ENCODE measurements at regions not wholly inside any gene's neighbourhood (a gene's known extent, or its start where the extent isn't known, plus 50 kb on each side); places are given as distances from the start of the nearest gene placed in this dataset.

DNA sequence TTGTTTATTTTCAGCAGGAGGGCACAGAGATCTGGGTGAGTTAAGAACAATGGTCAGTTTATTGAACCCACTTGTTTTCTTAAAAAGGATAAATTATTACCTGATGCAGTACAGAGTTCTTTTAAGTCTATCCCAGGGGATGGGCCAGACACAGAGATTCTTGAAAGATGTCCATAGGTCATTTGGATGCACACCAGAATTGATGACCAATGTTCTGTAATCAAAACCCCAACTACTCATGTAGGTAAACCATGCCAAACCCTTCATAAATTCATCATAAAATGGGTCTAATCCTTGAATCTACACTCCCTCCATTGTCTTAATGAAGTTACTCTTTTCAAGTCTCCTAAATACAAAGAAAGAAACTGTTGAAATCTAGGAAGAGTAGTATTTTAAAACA, 273.0 kb upstream of the COL8A1 start:
- Histone ChIP-seq H3K4ac (ENCODE audit: low read depth, low read length) (no peak overlapping the region), H4K5ac (ENCODE audit: insufficient read length, low read depth, low read length) (no peak overlapping the region), H3K27ac (ENCODE audit: insufficient read length, low read depth, low read length) (no peak overlapping the region), H4K91ac (ENCODE audit: insufficient read length, low read depth, low read length) (no peak overlapping the region), H3K79me1 (ENCODE audit: insufficient read depth, low read depth, low read length, poor library complexity, severe bottlenecking) (no peaks in the 10 kb centered on the region), H3K56ac (ENCODE audit: insufficient read length, low read depth, low read length) (no peak overlapping the region), H3K4me2 (ENCODE audit: insufficient read depth, insufficient read length, low read length) (no peak overlapping the region), H3K23me2 (ENCODE audit: insufficient read length, low read depth, low read length, poor library complexity, severe bottlenecking) (no peaks in the 10 kb centered on the region), H2AFZ (ENCODE audit: low read length) (no peak overlapping the region), H2BK12ac (ENCODE audit: insufficient read length, low read depth, low read length) (no peak overlapping the region), H2BK15ac (ENCODE audit: low read depth, low read length) (no peak overlapping the region), H2AK5ac (ENCODE audit: insufficient read length, low read length) (no peak overlapping the region), H3K27me3 (ENCODE audit: insufficient read depth, low read length) (no peaks in the 10 kb centered on the region), H2BK20ac (ENCODE audit: low read depth, low read length, poor library complexity, severe bottlenecking) (no peak overlapping the region), H3K79me2 (ENCODE audit: insufficient read depth, low read length) (no peaks in the 10 kb centered on the region), H2BK120ac (ENCODE audit: low read depth, low read length, poor library complexity, severe bottlenecking) (no peak overlapping the region), H4K8ac (replicated peaks; ENCODE audit: insufficient read length, low read depth, low read length) (no peak overlapping the region), H3K4me1 (ENCODE audit: insufficient read depth, low read length) (no peaks in the 10 kb centered on the region), H3K18ac (ENCODE audit: insufficient read length, low read depth, low read length) (no peak overlapping the region), H3K14ac (ENCODE audit: insufficient read depth, low read length) (no peak overlapping the region), H3K23ac (ENCODE audit: insufficient read length, low read depth, low read length) (no peak overlapping the region), H4K20me1 (ENCODE audit: control insufficient read depth, insufficient read depth, insufficient read length) (no peaks in the 10 kb centered on the region), H3K9me3 (ENCODE audit: control insufficient read depth, low read depth, low read length) (no peaks in the 10 kb centered on the region), H3K9ac (ENCODE audit: extremely low read depth, insufficient read length, low read length) (no peak overlapping the region), H3T11ph (ENCODE audit: low read length) (no peak overlapping the region), H2BK5ac (ENCODE audit: insufficient read length, low read length) (no peak overlapping the region)
- no peak for DNase-seq
- no peak overlapping the region for H3K27ac Mint-ChIP-seq
- no peaks in the 10 kb centered on the region for H3K27me3 Mint-ChIP-seq (ENCODE audit: low read depth)
- H3K4me3 Mint-ChIP-seq, result no peak overlapping the region
- no peaks in the 10 kb centered on the region for H3K36me3 Mint-ChIP-seq (ENCODE audit: insufficient read depth in 1 of 3, low read depth in 3 of 3)
- H3K9me3 Mint-ChIP-seq, result no peaks in the 10 kb centered on the region
- TF ChIP-seq, protein P1, sequence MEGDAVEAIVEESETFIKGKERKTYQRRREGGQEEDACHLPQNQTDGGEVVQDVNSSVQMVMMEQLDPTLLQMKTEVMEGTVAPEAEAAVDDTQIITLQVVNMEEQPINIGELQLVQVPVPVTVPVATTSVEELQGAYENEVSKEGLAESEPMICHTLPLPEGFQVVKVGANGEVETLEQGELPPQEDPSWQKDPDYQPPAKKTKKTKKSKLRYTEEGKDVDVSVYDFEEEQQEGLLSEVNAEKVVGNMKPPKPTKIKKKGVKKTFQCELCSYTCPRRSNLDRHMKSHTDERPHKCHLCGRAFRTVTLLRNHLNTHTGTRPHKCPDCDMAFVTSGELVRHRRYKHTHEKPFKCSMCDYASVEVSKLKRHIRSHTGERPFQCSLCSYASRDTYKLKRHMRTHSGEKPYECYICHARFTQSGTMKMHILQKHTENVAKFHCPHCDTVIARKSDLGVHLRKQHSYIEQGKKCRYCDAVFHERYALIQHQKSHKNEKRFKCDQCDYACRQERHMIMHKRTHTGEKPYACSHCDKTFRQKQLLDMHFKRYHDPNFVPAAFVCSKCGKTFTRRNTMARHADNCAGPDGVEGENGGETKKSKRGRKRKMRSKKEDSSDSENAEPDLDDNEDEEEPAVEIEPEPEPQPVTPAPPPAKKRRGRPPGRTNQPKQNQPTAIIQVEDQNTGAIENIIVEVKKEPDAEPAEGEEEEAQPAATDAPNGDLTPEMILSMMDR (conservative IDR thresholded peaks at IDR 0.05), result no peak
- no peaks in the 10 kb centered on the region for H3K4me1 Mint-ChIP-seq
